ENCODE measurements at regions not wholly inside any gene's neighbourhood (a gene's known extent, or its start where the extent isn't known, plus 50 kb on each side); places are given as distances from the start of the nearest gene placed in this dataset.
A peak's percentile ranks its signal among the peaks of the same experiment; 100 is the strongest.

DNA sequence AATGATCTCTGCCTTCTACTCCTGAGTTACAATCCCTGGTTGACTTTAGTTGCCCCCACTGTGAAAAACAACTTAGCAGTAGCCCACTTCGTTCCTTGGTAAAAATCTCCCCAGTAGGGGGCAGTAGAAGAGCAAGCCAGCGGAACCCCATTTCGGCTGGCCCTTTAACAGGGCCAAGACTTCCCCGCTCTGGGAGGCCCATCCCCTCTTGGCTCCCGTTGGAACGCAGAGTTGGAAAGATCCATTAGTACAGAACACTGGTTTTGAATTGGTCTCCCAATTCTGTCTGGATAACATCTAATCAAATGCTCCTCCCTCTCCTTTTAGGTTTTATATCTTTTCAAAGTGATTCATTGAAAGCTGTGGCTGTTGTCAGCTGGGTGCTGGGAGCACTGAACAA, 1133.3 kb downstream of the BCL11B start:
- TF ChIP-seq, protein P1, sequence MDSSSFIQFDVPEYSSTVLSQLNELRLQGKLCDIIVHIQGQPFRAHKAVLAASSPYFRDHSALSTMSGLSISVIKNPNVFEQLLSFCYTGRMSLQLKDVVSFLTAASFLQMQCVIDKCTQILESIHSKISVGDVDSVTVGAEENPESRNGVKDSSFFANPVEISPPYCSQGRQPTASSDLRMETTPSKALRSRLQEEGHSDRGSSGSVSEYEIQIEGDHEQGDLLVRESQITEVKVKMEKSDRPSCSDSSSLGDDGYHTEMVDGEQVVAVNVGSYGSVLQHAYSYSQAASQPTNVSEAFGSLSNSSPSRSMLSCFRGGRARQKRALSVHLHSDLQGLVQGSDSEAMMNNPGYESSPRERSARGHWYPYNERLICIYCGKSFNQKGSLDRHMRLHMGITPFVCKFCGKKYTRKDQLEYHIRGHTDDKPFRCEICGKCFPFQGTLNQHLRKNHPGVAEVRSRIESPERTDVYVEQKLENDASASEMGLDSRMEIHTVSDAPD (CRISPR knock-in tag; IDR thresholded peaks at IDR 0.05) = no peak
- TF ChIP-seq ZNF629 (CRISPR knock-in tag; conservative IDR thresholded peaks at IDR 0.05) (no peak), STAG1 (CRISPR knock-in tag; IDR thresholded peaks at IDR 0.05) (peak; percentile 36), CTCF (CRISPR knock-in tag; IDR thresholded peaks at IDR 0.05) (peak; percentile 40), PHF5A (CRISPR knock-in tag; IDR thresholded peaks at IDR 0.05; ENCODE audit: low read depth, unreplicated experiment) (no peak), GLMP (CRISPR knock-in tag; IDR thresholded peaks at IDR 0.05; ENCODE audit: borderline replicate concordance) (no peak)
- in situ Hi-C loops (cut with HindIII; ENCODE audit: extremely low pct_ligation_motif_present, low pct_unique_long_range_greater_than_20kb) = loop anchor here (25.0 kb wide), 1 partner anchor 1124 kb away; the partner anchor contains the start of gene BCL11B
- H3K4me3 ChIP-seq (replicated peaks in 1 of 3; ENCODE audit: insufficient read depth in 1 of 3, low read depth in 2 of 3, low read length in 3 of 3) = no peak overlapping the region
- WGBS (ENCODE audit: low lambda C conversion rate) = 18% methylated on average over 6 of the region's 6 CpGs
- FAIRE-seq (no peak), ATAC-seq (no peak), DNase-seq (ENCODE audit: low spot score) (no peak)
- no peak overlapping the region for H2AFZ ChIP-seq (ENCODE audit: low read length)
- H3K36me3 ChIP-seq (replicated peaks in 1 of 2; ENCODE audit: control insufficient read depth in 1 of 2, insufficient read depth in 2 of 2, low read length in 2 of 2) = no peaks in the 10 kb centered on the region
- intact Hi-C loops (cut with micrococcal nuclease; ENCODE audit: unreplicated experiment) = loop anchor here (5.0 kb wide), 1 partner anchor 1129 kb away; no protein-coding TSS in a partner anchor
- H3K27me3 ChIP-seq (ENCODE audit: control insufficient read depth in 1 of 2, insufficient read depth in 2 of 2, low read length in 2 of 2) = no peaks in the 10 kb centered on the region
- H3K27ac ChIP-seq (ENCODE audit: extremely low read length, insufficient read depth, low read length) = no peak overlapping the region
- H3K79me2 ChIP-seq (ENCODE audit: insufficient read depth, low read length) = no peaks in the 10 kb centered on the region
- BruUV-seq (replicated peaks) = no TSS peak
- H3K4me2 ChIP-seq (ENCODE audit: low read depth, low read length) = no peak overlapping the region
- H3K9ac ChIP-seq (ENCODE audit: insufficient read depth, low read depth, low read length) = no peak overlapping the region
- no peaks in the 10 kb centered on the region for H4K20me1 ChIP-seq (ENCODE audit: insufficient read depth, low read length)
- CTCF ChIA-PET (ENCODE audit: low intra/inter-chr PET ratio, low total read pairs) = no interaction called here
- H3K4me1 ChIP-seq (ENCODE audit: insufficient read depth, low read length) = no peaks in the 10 kb centered on the region
- POLR2A ChIA-PET = no interaction called here
- H3K9me3 ChIP-seq (ENCODE audit: low read length) = no peaks in the 10 kb centered on the region

All from HepG2 (cell line).